Stimulated activated naive CD4-positive, alpha-beta T cell (primary cell): ENCODE measurements at regions not wholly inside any gene's neighbourhood (a gene's known extent, or its start where the extent isn't known, plus 50 kb on each side); places are given as distances from the start of the nearest gene placed in this dataset.

Source experiments
- DNase-seq, 6 experiments: peaks; one replicate each; lab custom pipeline; 2025; lab: John Stamatoyannopoulos, UW

GRCh38 chr15:39338251-39338650 lies 242.6 kb upstream of the THBS1 start:
- no peak for DNase-seq

- DNase-seq, result no peak
Measured at GRCh38 chr15:39340903-39341645, 239.8 kb upstream of the THBS1 start.

GRCh38 chr15:39344662-39345141 lies 236.2 kb upstream of the THBS1 start:
- DNase-seq, result no peak

- no peak for DNase-seq
Measured at GRCh38 chr15:39345176-39345575, 235.7 kb upstream of the THBS1 start.

- no peak for DNase-seq
Measured at GRCh38 chr15:39347453-39347852, 233.4 kb upstream of the THBS1 start.

GRCh38 chr15:39350785-39351184 lies 230.1 kb upstream of the THBS1 start:
- DNase-seq, result no peak

- DNase-seq, result no peak
Measured at GRCh38 chr15:39354189-39354588, 226.7 kb upstream of the THBS1 start.

- no peak for DNase-seq
Measured at GRCh38 chr15:39357480-39358268, 223.2 kb upstream of the THBS1 start.

- no peak for DNase-seq
Measured at GRCh38 chr15:39358441-39359041, 222.3 kb upstream of the THBS1 start.

- DNase-seq, result no peak
Measured at GRCh38 chr15:39359771-39360170, 221.1 kb upstream of the THBS1 start.

GRCh38 chr15:39360452-39360851 lies 220.4 kb upstream of the THBS1 start:
- no peak for DNase-seq

GRCh38 chr15:39361497-39361896 lies 219.4 kb upstream of the THBS1 start:
- no peak for DNase-seq

GRCh38 chr15:39362821-39363561 lies 217.9 kb upstream of the THBS1 start:
- no peak for DNase-seq

- DNase-seq, result no peak
Measured at GRCh38 chr15:39363761-39364586, 216.9 kb upstream of the THBS1 start.

- DNase-seq, result no peak
Measured at GRCh38 chr15:39364721-39365120, 216.2 kb upstream of the THBS1 start.

- no peak for DNase-seq
Measured at GRCh38 chr15:39365161-39365560, 215.7 kb upstream of the THBS1 start.

GRCh38 chr15:39365873-39366272 lies 215.0 kb upstream of the THBS1 start:
- no peak for DNase-seq

- no peak for DNase-seq
Measured at GRCh38 chr15:39367596-39367995, 213.3 kb upstream of the THBS1 start.

- DNase-seq, result no peak
Measured at GRCh38 chr15:39369768-39370167, 211.1 kb upstream of the THBS1 start.

- no peak for DNase-seq
Measured at GRCh38 chr15:39376371-39376909, 204.4 kb upstream of the THBS1 start.

- no peak for DNase-seq
Measured at GRCh38 chr15:39381517-39381916, 199.4 kb upstream of the THBS1 start.
